ENCODE measurements at regions not wholly inside any gene's neighbourhood (a gene's known extent, or its start where the extent isn't known, plus 50 kb on each side); places are given as distances from the start of the nearest gene placed in this dataset.

GRCh38 chr2:201016859-201017258 is 53.4 kb upstream of the ORC2 start:
- FAIRE-seq: no peak
- Histone ChIP-seq H4K8ac (ENCODE audit: extremely low read depth, insufficient read depth, low read length) (no peak overlapping the region), H3K79me2 (ENCODE audit: control insufficient read depth in 1 of 2, insufficient read depth in 2 of 2, low read length in 2 of 2) (no peaks in the 10 kb centered on the region), H3K27ac (ENCODE audit: low read depth, low read length) (no peak overlapping the region), H2BK15ac (ENCODE audit: low read length) (no peak overlapping the region), H2BK5ac (ENCODE audit: low read depth, low read length) (no peak overlapping the region), H3K9ac (replicated peaks in 1 of 4; ENCODE audit: extremely low read depth in 1 of 4, low read depth in 3 of 4, low read length in 3 of 4) (no peak overlapping the region), H3K18ac (ENCODE audit: extremely low read depth, low read length) (no peak overlapping the region), H2AFZ (ENCODE audit: low read length) (no peak overlapping the region), H2BK20ac (ENCODE audit: low read length) (no peak overlapping the region), H4K20me1 (replicated peaks in 1 of 2; ENCODE audit: control insufficient read depth in 1 of 2, insufficient read depth in 2 of 2, low read length in 2 of 2) (no peaks in the 10 kb centered on the region), H3K23me2 (ENCODE audit: low read depth, low read length) (no peaks in the 10 kb centered on the region), H3K79me1 (ENCODE audit: low read depth, low read length) (no peaks in the 10 kb centered on the region), H3K4ac (replicated peaks; ENCODE audit: insufficient read length, low read depth, low read length) (no peak overlapping the region), H2BK12ac (ENCODE audit: low read depth, low read length) (no peak overlapping the region), H3K4me2 (ENCODE audit: insufficient read depth in 1 of 2, low read depth in 2 of 2, low read length in 2 of 2) (no peak overlapping the region), H4K91ac (replicated peaks; ENCODE audit: insufficient read length, low read length) (no peak overlapping the region), H3K14ac (ENCODE audit: insufficient read length) (no peak overlapping the region), H3K9me3 (ENCODE audit: insufficient read depth in 2 of 2, low read depth in 1 of 2, low read length in 1 of 2) (no peaks in the 10 kb centered on the region), H3K27me3 (replicated peaks in 1 of 4; ENCODE audit: control insufficient read depth in 3 of 4, extremely low read depth in 1 of 4, insufficient read depth in 3 of 4, low read length in 3 of 4) (peaks cover 0 to under 1% (median 0%) of the 10 kb centered on the region in 4 experiments; a peak in 1 of 7 replicates), H3K4me1 (replicated peaks in 1 of 4; ENCODE audit: control insufficient read depth in 3 of 4, insufficient read depth in 4 of 4, low read length in 3 of 4) (no peaks in the 10 kb centered on the region), H3K36me3 (ENCODE audit: control insufficient read depth in 2 of 4, insufficient read depth in 4 of 4, low read length in 3 of 4) (no peaks in the 10 kb centered on the region), H3K23ac (ENCODE audit: insufficient read length) (no peak overlapping the region), H2BK120ac (replicated peaks; ENCODE audit: low read depth, low read length) (no peak overlapping the region), H2AK5ac (ENCODE audit: low read depth, low read length) (no peak overlapping the region), H3K4me3 (ENCODE audit: extremely low read depth in 1 of 4, insufficient read depth in 2 of 4, low read depth in 3 of 4, low read length in 4 of 4) (no peak overlapping the region), H3K56ac (replicated peaks; ENCODE audit: insufficient read length, low read depth, low read length) (no peak overlapping the region), H4K5ac (ENCODE audit: insufficient read length, low read depth, low read length) (no peak overlapping the region)
- POLR2A ChIA-PET (ENCODE audit: partially characterized antibody): no interaction called here
- no peak for DNase-seq (ENCODE audit: low read depth in 1 of 2, low spot score in 2 of 2)
- TF ChIP-seq ATF2 (IDR thresholded peaks at IDR 0.05; ENCODE audit: low read length) (no peak), ATF3 (IDR thresholded peaks at IDR 0.05; ENCODE audit: insufficient read depth, low read depth, low read length) (no peak), PHF8 (conservative IDR thresholded peaks at IDR 0.05; ENCODE audit: low read depth, low read length) (no peak), SUZ12 (IDR thresholded peaks at IDR 0.05; ENCODE audit: low read length) (no peak), SRF (IDR thresholded peaks at IDR 0.05; ENCODE audit: low read depth, low read length) (no peak), NRF1 (IDR thresholded peaks at IDR 0.05; ENCODE audit: low read depth, low read length) (no peak), CEBPB (IDR thresholded peaks at IDR 0.05; ENCODE audit: low read depth, low read length) (no peak), RAD21 (IDR thresholded peaks at IDR 0.05 in 1 of 2, conservative IDR thresholded peaks at IDR 0.05 in 1 of 2; ENCODE audit: low read depth in 2 of 2, low read length in 2 of 2) (no peak), FOSL1 (IDR thresholded peaks at IDR 0.05; ENCODE audit: insufficient read depth, low read depth, low read length) (no peak), SP2 (IDR thresholded peaks at IDR 0.05; ENCODE audit: low read length) (no peak), TAF1 (IDR thresholded peaks at IDR 0.05; ENCODE audit: low read depth, low read length) (no peak)
- WGBS, 2 experiments (ENCODE audit: extremely low coverage in 1 of 2, insufficient coverage in 1 of 2, insufficient read length in 1 of 2, insufficient replicate concordance in 2 of 2, low coverage in 1 of 2, low lambda C conversion rate in 2 of 2, missing lambda C conversion rate in 1 of 2): 95% methylated on average over 5 of the region's 5 CpGs; no CpG with 5 or more reads in 1 of the 2 experiments
- CTCF ChIA-PET (ENCODE audit: partially characterized antibody): interaction anchor here (1.0 to 1.7 kb wide), 2 partner anchors 16 to 53 kb away, joined by 3 to 6 read pairs; partner anchors contain the start of gene ORC2
